GM21526 (cell line): ENCODE measurements at regions not wholly inside any gene's neighbourhood (a gene's known extent, or its start where the extent isn't known, plus 50 kb on each side); places are given as distances from the start of the nearest gene placed in this dataset.
A peak's percentile ranks its signal among the peaks of the same experiment; 100 is the strongest.

Source experiments
- ATAC-seq: cut with Tn5 transposase; IDR thresholded peaks from one replicate; pipeline ENCODE4 v1.9.1; 2021; ENCODE audit warnings: moderate library complexity; ENCODE audit not compliant: unreplicated experiment, low FRiP score

GRCh38 chr6:159118924-159119323 lies 50.3 kb upstream of the FNDC1 start:
- ATAC-seq: no peak

DNA sequence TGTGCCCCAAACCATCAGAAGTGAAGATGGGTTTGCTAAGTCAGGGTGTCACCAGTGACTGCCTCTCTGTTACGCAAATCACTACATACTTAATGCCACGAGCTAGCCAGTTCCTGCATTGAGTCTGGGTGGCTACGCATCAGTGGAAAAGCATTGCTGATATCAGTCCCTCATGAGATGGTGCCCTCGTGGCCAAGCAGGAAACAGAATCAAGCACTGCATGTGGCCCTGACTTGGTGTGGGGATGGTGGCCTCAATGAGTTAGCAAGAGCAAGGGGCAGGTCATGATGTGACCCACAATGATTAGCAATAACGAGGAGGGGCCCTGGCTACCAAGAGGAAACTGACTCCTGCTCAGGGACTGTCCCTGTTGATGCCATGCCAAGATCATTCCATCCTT lies 51.6 kb upstream of the FNDC1 start:
- no peak for ATAC-seq

DNA sequence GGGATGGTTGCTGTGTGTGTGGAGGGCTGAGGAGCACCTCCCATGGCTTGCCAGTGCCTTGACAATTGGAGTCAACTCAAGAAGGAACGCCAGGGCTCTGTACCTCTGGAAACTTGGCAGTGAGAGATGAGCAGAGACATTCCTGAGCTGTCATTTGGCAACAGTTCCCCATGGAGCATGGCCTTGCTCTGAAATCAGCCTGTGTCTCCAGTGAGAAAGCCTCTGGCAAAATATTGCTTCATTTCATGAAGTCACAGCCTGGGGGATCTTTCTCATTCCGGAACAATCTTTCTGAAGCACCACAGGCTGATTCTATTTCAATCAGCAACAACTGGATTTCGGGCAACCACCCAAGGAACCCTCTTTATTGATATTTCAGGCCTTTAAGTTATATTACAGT lies 52.2 kb upstream of the FNDC1 start:
- ATAC-seq: no peak

DNA sequence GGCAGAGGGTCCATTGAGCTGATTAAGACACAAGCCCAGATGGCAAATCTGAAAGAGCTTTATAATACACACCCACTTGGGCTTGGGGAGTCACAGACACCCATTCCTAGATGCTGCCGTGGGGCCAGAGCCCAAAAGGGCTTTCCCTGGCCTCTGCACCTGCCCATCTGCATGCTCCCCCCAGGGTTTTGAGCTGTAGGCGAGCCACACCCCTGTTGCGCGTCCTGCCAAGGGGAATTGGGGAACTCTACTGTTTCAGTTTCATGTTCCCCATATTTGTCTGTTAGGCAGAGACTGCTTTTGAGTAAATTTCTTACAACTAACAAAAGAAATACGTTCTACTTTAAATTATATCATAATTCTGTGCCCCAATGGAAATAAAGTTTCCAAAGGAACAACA lies 52.9 kb upstream of the FNDC1 start:
- ATAC-seq: peak; percentile 63

DNA sequence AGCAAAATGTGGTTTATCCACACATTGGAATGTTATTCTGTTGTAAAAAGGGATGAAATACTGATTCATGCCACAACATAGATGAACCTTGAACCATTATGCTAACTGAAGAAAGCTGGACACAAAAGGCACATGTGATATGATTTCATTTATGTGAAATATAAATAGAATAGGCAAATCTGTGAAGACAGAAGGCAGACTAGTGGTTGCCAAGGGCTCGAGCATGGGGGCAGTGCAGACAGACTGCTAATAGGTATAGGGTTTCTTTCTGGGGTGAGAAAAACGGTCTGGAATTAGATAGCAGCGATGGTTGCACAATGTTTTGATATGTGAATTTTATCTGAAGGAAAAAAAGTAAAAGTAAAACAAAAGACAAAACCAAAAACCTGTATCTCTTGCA lies 54.6 kb upstream of the FNDC1 start:
- ATAC-seq: no peak

- no peak for ATAC-seq
These were observed 56.0 kb upstream of the FNDC1 start for GRCh38 chr6:159113223-159113622.

DNA sequence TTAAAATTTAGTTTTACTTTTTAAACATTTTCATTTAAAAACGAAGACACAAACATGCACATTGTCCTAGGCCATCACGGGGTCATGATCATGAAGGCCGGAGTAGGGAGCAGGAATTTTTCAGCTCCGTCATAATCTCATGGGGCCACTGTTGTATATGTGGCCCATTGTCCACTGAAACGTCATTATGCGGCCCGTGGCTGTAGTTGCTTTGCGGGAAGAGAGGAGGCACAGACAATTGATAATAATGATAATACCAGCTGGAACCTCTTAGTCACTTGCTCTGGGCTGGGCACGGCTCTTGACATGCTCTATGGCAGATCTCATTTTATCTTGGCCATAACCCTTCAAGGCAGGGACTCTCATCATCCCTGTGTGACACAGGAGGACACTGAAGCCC lies 56.5 kb upstream of the FNDC1 start:
- no peak for ATAC-seq

- ATAC-seq: no peak
These were observed 58.5 kb upstream of the FNDC1 start for GRCh38 chr6:159110748-159111147.

- ATAC-seq: no peak
These were observed 59.2 kb upstream of the FNDC1 start for GRCh38 chr6:159110013-159110412.

DNA sequence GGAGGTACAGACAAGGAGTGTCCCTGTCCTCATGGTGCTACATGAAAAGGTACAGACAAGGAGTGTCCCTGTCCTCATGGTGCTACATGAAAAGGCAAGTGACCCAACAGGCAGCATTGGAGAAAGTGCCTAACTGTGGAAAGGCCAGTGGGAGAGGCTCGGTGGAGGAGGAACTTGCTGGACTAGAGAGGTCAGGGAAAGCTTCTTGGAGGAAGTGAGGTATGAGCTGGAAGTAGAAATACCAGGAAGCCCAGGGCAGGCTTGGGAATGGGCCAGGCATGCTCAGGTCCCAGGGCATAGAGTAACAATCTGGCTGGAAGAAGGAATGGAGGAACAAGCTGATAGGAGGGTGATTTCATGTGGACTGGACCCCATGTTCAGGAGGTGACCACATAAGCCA lies 59.8 kb upstream of the FNDC1 start:
- ATAC-seq: no peak

- ATAC-seq: no peak
These were observed 60.7 kb upstream of the FNDC1 start for GRCh38 chr6:159108426-159108985.

GRCh38 chr6:159107451-159108260 lies 61.5 kb upstream of the FNDC1 start:
- ATAC-seq: no peak

DNA sequence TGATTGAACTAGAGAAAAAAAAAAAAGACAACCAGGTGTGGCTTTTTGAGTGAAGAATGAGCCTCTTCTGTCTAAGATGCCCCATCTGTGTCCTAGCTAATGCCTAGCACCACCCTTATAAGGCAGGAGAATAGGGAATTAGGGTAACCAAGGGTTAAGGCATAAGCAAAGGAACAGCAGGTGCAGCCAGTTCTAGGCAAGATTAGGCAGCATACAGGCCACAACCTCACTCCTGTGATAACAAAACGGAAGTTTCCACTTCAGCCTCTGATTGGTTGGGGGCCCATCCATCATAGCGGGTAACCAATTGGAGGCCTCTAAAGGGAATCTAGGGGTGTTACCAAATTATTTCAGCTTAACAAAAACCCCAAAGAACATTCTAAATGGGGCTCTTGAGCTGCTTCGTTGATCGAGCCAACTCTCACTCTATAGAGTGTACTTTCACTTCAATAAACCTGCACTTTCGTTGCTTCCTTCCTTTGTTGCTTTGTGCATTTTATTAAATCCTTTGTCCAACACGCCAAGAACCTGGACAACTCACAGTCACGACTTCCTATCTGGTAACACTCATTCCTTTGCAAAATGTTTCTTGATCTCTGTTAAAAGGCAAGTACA lies 61.9 kb upstream of the TAGAP start:
- ATAC-seq: peak; percentile 80

- no peak for ATAC-seq
These were observed 60.9 kb upstream of the TAGAP start for GRCh38 chr6:159105716-159106115.

DNA sequence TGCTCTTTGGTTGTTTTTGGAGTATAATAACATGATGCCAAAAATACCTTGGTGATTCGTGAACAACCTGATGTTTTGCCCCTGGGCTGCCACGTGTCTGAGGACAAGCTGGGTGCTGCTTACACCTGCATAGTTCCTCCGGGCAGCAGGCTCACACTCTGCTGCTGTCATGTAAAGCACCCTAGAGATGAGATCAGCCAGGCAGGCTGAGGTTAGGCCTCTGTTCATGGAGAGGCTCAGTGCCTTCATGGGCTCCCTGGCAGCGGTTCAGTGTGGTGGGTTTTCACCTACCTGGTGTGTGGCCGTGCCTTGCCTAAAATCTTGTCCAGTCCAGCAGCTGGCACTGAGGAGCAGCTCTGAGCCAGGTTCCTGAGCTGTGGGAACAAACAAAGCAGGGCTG lies 60.1 kb upstream of the TAGAP start:
- no peak for ATAC-seq

- ATAC-seq: peak; percentile 46
These were observed 59.6 kb upstream of the TAGAP start for GRCh38 chr6:159104163-159104925.

GRCh38 chr6:159103396-159104162 lies 58.8 kb upstream of the TAGAP start:
- no peak for ATAC-seq

DNA sequence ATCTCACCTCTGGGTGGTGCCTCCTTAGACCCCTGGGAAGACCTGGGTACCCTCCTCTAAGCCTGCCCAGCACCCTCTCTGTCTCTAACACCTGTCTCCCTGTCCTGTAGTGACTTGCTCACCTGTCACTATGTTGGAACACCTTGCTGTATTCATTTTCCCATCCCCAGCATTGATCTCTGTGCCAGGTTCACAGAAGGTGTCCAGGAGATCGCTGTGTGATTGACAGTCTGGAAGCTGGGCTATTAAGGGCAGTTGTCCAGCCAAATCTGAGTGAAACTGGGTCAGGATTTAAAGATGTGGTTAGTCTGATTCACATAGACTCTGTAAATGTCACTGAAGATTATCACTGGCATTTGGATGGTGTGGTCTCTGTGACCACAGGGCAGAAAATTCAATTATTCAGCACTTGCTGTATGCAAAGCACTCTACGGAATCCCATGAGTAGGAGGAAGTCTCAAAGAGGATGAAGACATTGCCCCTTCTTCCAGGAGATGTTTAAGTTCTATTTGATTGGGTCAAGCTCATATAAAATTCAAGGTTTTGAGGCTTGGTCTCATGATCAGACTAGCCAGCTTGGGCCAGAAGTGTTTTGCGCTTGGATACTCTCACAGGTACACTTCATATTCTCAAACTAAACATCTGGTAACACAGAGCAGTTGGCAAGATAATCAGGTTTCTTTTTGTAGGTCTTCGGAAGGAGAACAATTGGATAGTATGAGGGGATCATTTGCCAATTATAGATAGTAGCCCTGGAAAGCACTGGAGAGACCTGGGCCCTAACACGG lies 57.8 kb upstream of the TAGAP start:
- ATAC-seq: no peak

DNA sequence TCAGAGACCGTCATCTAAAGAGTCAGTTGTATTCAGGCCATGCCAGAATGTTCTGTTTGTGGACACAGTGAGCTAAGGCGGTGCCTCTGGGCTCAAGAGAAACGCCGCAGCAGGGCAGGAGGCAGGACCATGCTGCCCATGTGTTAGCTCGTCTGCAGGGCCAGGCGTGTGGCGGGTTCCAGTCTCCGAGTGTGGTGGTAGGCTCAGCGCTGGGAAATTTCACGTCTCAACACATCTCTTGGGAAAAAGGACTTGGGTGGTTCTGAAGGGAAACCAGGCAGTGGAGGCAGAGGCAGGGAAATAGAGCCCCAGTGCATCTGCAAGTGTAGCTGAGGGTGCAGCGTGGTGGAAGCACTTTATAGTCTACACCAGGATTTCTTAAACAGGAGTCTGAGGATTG lies 56.9 kb upstream of the TAGAP start:
- no peak for ATAC-seq
